ENCODE measurements at regions not wholly inside any gene's neighbourhood (a gene's known extent, or its start where the extent isn't known, plus 50 kb on each side); places are given as distances from the start of the nearest gene placed in this dataset.
"Not testable (repeated sequence)": the region's sequence is repeated elsewhere in the genome, so short reads cannot be mapped to it uniquely, and the experiment has no call there.

DNA sequence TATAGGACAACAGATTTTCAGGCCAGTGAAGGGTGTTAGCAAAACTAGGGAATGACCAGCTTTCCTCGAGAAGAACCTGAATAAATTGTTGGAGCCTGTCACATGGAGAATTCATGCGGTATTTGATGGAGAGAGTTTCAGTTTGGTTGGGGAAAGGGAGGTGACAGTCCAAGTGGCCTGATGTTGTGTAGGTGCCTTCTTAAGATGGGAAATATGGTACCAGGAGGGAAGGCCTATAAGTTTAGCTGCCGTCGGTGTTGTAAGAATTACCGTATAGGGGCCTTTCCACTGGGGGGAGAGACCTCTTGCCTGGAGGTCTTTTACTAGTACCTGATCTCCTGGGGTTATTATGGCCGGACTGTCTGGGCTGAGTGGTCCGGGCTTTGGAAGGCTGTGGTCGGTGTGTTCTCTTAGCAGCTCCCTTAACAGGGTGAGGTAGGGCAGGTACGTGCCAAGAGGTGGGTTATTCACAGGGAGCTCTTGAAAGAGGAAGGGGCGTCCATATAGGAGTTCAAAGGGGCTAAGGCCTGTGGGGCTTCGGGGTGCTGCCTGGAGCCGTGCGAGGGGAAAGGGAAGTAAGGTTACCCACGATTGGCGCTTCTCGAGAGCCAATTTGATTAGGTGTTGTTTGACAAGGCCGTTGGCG is 641.1 kb upstream of the DPP6 start:
- H3K27ac ChIP-seq (ENCODE audit: low read depth in 1 of 2, low read length in 2 of 2); H3K27me3 Mint-ChIP-seq (ENCODE audit: low read depth in 3 of 3); H3K79me2 ChIP-seq (ENCODE audit: insufficient read depth, low read length); H3K27me3 ChIP-seq (ENCODE audit: control insufficient read depth in 2 of 2, insufficient read depth in 2 of 2, low read length in 2 of 2); H3K4me2 ChIP-seq (replicated peaks; ENCODE audit: extremely low read depth, low read length, poor library complexity, severe bottlenecking); H3K4me1 ChIP-seq (ENCODE audit: control insufficient read depth in 1 of 2, insufficient read depth in 2 of 2, low read length in 2 of 2); DNase-seq; H3K9ac ChIP-seq (ENCODE audit: insufficient read depth, low read length, poor library complexity, severe bottlenecking); H3K36me3 Mint-ChIP-seq; H2AFZ ChIP-seq (ENCODE audit: insufficient read depth, low read depth, low read length, poor library complexity, severe bottlenecking); H3K4me3 ChIP-seq (replicated peaks in 1 of 3; ENCODE audit: low read depth in 2 of 3, low read length in 3 of 3); H3K4me1 Mint-ChIP-seq; H3K36me3 ChIP-seq (replicated peaks in 1 of 2; ENCODE audit: control insufficient read depth in 1 of 2, insufficient read depth in 2 of 2, low read length in 2 of 2); H4K20me1 ChIP-seq (ENCODE audit: insufficient read depth, low read length); H3K27ac Mint-ChIP-seq; intact Hi-C loops (cut with micrococcal nuclease); H3K4me3 Mint-ChIP-seq: not testable (repeated sequence)
- H3K9me3 ChIP-seq (replicated peaks in 1 of 2; ENCODE audit: control insufficient read depth in 1 of 2, insufficient read depth in 1 of 2, low read length in 2 of 2), result peaks cover 41 to 52% of the 10 kb centered on the region in 2 donors
- 93% methylated on average over 15 of the region's 18 CpGs for WGBS (ENCODE audit: insufficient coverage)
- H3K9me3 Mint-ChIP-seq, result peaks cover 27 to 49% (median 44%) of the 10 kb centered on the region in 7 donors

DNA sequence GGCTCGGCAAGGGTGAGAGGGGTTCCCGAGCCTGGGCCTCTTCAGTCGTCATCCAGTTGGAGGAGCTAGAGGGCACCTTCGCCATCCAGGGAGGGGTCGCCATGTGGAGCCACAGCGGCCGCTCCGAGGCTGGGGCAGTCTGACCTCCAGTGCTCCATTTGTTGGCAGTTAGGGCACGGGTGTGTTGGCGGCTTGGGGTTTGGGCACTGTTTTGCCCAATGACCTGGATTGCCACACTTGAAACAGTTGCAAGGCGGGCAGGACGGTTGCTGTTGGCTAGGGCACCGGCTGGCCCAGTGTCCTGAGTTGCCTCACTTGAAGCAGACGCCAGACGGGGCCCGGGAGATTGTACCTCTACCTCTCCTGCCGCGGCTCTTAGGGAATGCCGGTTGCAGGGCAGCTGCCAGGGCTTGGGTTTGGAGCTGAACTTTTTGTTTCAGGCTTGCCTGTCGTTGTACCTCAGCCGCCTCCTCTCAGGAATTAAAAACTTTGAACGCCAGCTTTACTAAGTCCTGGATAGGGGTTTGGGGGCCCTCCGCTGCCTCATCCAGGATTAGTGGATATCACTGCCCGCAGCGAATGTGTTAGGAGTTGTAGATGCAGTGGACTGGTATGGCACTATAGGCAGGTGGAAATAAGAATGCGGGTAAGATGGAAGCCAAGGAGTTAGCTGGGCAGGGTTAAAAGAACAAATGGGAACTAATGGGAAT is 639.9 kb upstream of the DPP6 start:
- H3K27ac Mint-ChIP-seq; H3K36me3 Mint-ChIP-seq; H3K4me1 ChIP-seq (ENCODE audit: control insufficient read depth in 1 of 2, insufficient read depth in 2 of 2, low read length in 2 of 2); H3K4me1 Mint-ChIP-seq; H3K4me3 Mint-ChIP-seq; H3K4me3 ChIP-seq (replicated peaks in 1 of 3; ENCODE audit: low read depth in 2 of 3, low read length in 3 of 3); H3K27ac ChIP-seq (ENCODE audit: low read depth in 1 of 2, low read length in 2 of 2); H2AFZ ChIP-seq (ENCODE audit: insufficient read depth, low read depth, low read length, poor library complexity, severe bottlenecking); H3K36me3 ChIP-seq (replicated peaks in 1 of 2; ENCODE audit: control insufficient read depth in 1 of 2, insufficient read depth in 2 of 2, low read length in 2 of 2); H3K27me3 Mint-ChIP-seq (ENCODE audit: low read depth in 3 of 3); intact Hi-C loops (cut with micrococcal nuclease); DNase-seq; H3K79me2 ChIP-seq (ENCODE audit: insufficient read depth, low read length); H3K27me3 ChIP-seq (ENCODE audit: control insufficient read depth in 2 of 2, insufficient read depth in 2 of 2, low read length in 2 of 2); H3K9ac ChIP-seq (ENCODE audit: insufficient read depth, low read length, poor library complexity, severe bottlenecking); H3K4me2 ChIP-seq (replicated peaks; ENCODE audit: extremely low read depth, low read length, poor library complexity, severe bottlenecking); H4K20me1 ChIP-seq (ENCODE audit: insufficient read depth, low read length): not testable (repeated sequence)
- H3K9me3 ChIP-seq (replicated peaks in 1 of 2; ENCODE audit: control insufficient read depth in 1 of 2, insufficient read depth in 1 of 2, low read length in 2 of 2), result peaks cover 53 to 55% of the 10 kb centered on the region in 2 donors
- peaks cover 27 to 50% (median 44%) of the 10 kb centered on the region in 7 donors for H3K9me3 Mint-ChIP-seq
- 95% methylated on average over 23 of the region's 26 CpGs for whole genome bisulfite sequencing (ENCODE audit: insufficient coverage)

DNA sequence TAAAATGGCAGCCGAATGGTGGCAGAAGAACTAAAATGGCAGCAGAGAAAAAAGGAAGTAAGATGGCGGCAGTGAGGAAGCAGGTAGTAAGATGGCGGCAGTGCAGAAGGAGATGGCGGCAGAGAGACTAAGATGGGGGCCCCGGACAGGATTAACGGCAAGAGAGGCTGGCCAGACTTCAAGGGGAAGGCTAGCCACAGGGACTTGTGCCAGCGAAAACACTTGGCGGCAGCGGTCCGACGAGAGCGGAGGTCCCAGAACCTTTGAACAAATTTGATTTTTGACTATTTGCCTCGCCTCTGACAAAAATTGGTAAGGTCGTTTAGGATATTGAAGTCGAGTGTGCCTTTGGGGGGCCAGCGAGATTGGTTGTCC is 639.4 kb upstream of the DPP6 start:
- H3K4me1 Mint-ChIP-seq; H3K36me3 ChIP-seq (replicated peaks in 1 of 2; ENCODE audit: control insufficient read depth in 1 of 2, insufficient read depth in 2 of 2, low read length in 2 of 2); H3K36me3 Mint-ChIP-seq; DNase-seq; H3K4me3 Mint-ChIP-seq; H3K27me3 ChIP-seq (ENCODE audit: control insufficient read depth in 2 of 2, insufficient read depth in 2 of 2, low read length in 2 of 2); intact Hi-C loops (cut with micrococcal nuclease); H3K27ac Mint-ChIP-seq; H3K4me3 ChIP-seq (replicated peaks in 1 of 3; ENCODE audit: low read depth in 2 of 3, low read length in 3 of 3); H3K27me3 Mint-ChIP-seq (ENCODE audit: low read depth in 3 of 3); H3K27ac ChIP-seq (ENCODE audit: low read depth in 1 of 2, low read length in 2 of 2); H4K20me1 ChIP-seq (ENCODE audit: insufficient read depth, low read length); H2AFZ ChIP-seq (ENCODE audit: insufficient read depth, low read depth, low read length, poor library complexity, severe bottlenecking); H3K79me2 ChIP-seq (ENCODE audit: insufficient read depth, low read length); H3K9ac ChIP-seq (ENCODE audit: insufficient read depth, low read length, poor library complexity, severe bottlenecking); H3K4me1 ChIP-seq (ENCODE audit: control insufficient read depth in 1 of 2, insufficient read depth in 2 of 2, low read length in 2 of 2); H3K4me2 ChIP-seq (replicated peaks; ENCODE audit: extremely low read depth, low read length, poor library complexity, severe bottlenecking): not testable (repeated sequence)
- 100% methylated on average over 12 of the region's 16 CpGs for WGBS (ENCODE audit: insufficient coverage)
- H3K9me3 Mint-ChIP-seq, result peaks cover 27 to 55% (median 44%) of the 10 kb centered on the region in 7 donors
- peaks cover 55% of the 10 kb centered on the region in 2 donors for H3K9me3 ChIP-seq (replicated peaks in 1 of 2; ENCODE audit: control insufficient read depth in 1 of 2, insufficient read depth in 1 of 2, low read length in 2 of 2)

Data from CD14-positive monocyte (primary cell).